SK-N-SH treated with all-trans-retinoic acid at 6 μM for 48 hours (cell line): ENCODE measurements at regions not wholly inside any gene's neighbourhood (a gene's known extent, or its start where the extent isn't known, plus 50 kb on each side); places are given as distances from the start of the nearest gene placed in this dataset.

ENCODE experiments used
- ATAC-seq: fragments of 200-7000 bp; cut with Tn5 transposase; 3 replicates; pipeline ENCODE4 v1.9.1; 2020; ENCODE audit warnings: mild to moderate bottlenecking, moderate library complexity
- ARNTL ChIP-seq: fragments of 450-650 bp; formaldehyde crosslinking; IDR thresholded peaks from 2 replicates; pipeline ENCODE4 v1.5.0; 2020; ENCODE audit warnings: low read depth, mild to moderate bottlenecking, moderate library complexity, borderline replicate concordance
- CSDC2 ChIP-seq: fragments of 250-450 bp; sonication (Bioruptor Pico); IDR thresholded peaks from 2 replicates; pipeline ENCODE4 v1.5.0; 2020; ENCODE audit warnings: mild to moderate bottlenecking, moderate library complexity
- ESRRG ChIP-seq: fragments of 250-450 bp; sonication (Bioruptor Pico); IDR thresholded peaks from 2 replicates; pipeline ENCODE4 v1.6.1; 2021; ENCODE audit warnings: mild to moderate bottlenecking
- GLIS3 ChIP-seq: fragments of 250-450 bp; sonication (Bioruptor Pico); IDR thresholded peaks from 2 replicates; pipeline ENCODE4 v1.5.0; 2020; ENCODE audit warnings: mild to moderate bottlenecking, moderate library complexity
- ISL1 ChIP-seq: fragments of 250-450 bp; sonication (Bioruptor Pico); IDR thresholded peaks from 2 replicates; pipeline ENCODE4 v2.1.2; 2022; ENCODE audit warnings: mild to moderate bottlenecking, moderate library complexity
- OSR1 ChIP-seq: fragments of 250-450 bp; sonication (Bioruptor Pico); IDR thresholded peaks from 2 replicates; pipeline ENCODE4 v1.8.0; 2022; ENCODE audit warnings: moderate library complexity, mild to moderate bottlenecking, inconsistent platforms
- PATZ1 ChIP-seq: fragments of 250-450 bp; sonication (Bioruptor Pico); IDR thresholded peaks from 2 replicates; pipeline ENCODE4 v1.8.0; 2020; ENCODE audit warnings: mild to moderate bottlenecking, moderate library complexity, borderline replicate concordance
- POU6F1 ChIP-seq: fragments of 250-450 bp; sonication (Bioruptor Pico); IDR thresholded peaks from 2 replicates; pipeline ENCODE4 v1.8.0; 2021; ENCODE audit warnings: low read depth, mild to moderate bottlenecking, moderate library complexity, borderline replicate concordance
- PPARA ChIP-seq: fragments of 250-450 bp; sonication (Bioruptor Pico); IDR thresholded peaks from 2 replicates; pipeline ENCODE4 v1.5.0; 2020; ENCODE audit warnings: mild to moderate bottlenecking, borderline replicate concordance
- RARB ChIP-seq: fragments of 250-450 bp; sonication (Bioruptor Pico); IDR thresholded peaks from 2 replicates; pipeline ENCODE4 v1.8.0; 2021; ENCODE audit warnings: mild to moderate bottlenecking, moderate library complexity
- SNAI2 ChIP-seq: fragments of 250-450 bp; sonication (Bioruptor Pico); IDR thresholded peaks from 2 replicates; pipeline ENCODE4 v1.5.0; 2020; ENCODE audit warnings: mild to moderate bottlenecking, moderate library complexity
- TCF4 ChIP-seq: fragments of 250-450 bp; sonication (Bioruptor Pico); IDR thresholded peaks from 2 replicates; pipeline ENCODE4 v1.8.0; 2021; ENCODE audit warnings: mild to moderate bottlenecking, moderate library complexity, borderline replicate concordance
- TOX ChIP-seq: fragments of 250-450 bp; sonication (Bioruptor Pico); IDR thresholded peaks from 2 replicates; pipeline ENCODE4 v1.8.0; 2021; ENCODE audit warnings: mild to moderate bottlenecking, moderate library complexity, borderline replicate concordance
- TSHZ2 ChIP-seq: fragments of 250-450 bp; sonication (Bioruptor Pico); IDR thresholded peaks from 2 replicates; pipeline ENCODE4 v1.5.0; 2020; ENCODE audit warnings: mild to moderate bottlenecking, moderate library complexity
- ZC3H10 ChIP-seq: fragments of 250-450 bp; sonication (Bioruptor Pico); IDR thresholded peaks from 2 replicates; pipeline ENCODE4 v1.5.1; 2021; ENCODE audit warnings: mild to moderate bottlenecking, moderate library complexity
- ZFP3 ChIP-seq: fragments of 250-450 bp; sonication (Bioruptor Pico); IDR thresholded peaks from 2 replicates; pipeline ENCODE4 v1.5.0; 2020; ENCODE audit warnings: mild to moderate bottlenecking, moderate library complexity
- ZFP30 ChIP-seq: fragments of 450-650 bp; formaldehyde crosslinking; IDR thresholded peaks from 2 replicates; pipeline ENCODE4 v1.5.0; 2022; ENCODE audit warnings: mild to moderate bottlenecking, moderate library complexity
- ZNF565 ChIP-seq: fragments of 450-650 bp; formaldehyde crosslinking; conservative IDR thresholded peaks from 2 replicates; pipeline ENCODE4 v1.5.0; 2020; ENCODE audit warnings: low read depth, mild to moderate bottlenecking, moderate library complexity
- ZNF70 ChIP-seq: fragments of 450-650 bp; formaldehyde crosslinking; IDR thresholded peaks from 2 replicates; pipeline ENCODE4 v1.5.0; 2020; ENCODE audit warnings: mild to moderate bottlenecking, moderate library complexity

GRCh38 chr7:51639661-51640334, 323.2 kb upstream of the COBL start:
- TF ChIP-seq ESRRG (CRISPR knock-in tag): no peak
- TF ChIP-seq ZC3H10 (CRISPR knock-in tag): no peak
- TF ChIP-seq CSDC2 (CRISPR knock-in tag): no peak
- no peak for TF ChIP-seq TSHZ2 (CRISPR knock-in tag)
- no peak for TF ChIP-seq ISL1 (CRISPR knock-in tag)
- no peak for TF ChIP-seq POU6F1 (CRISPR knock-in tag)
- no peak for TF ChIP-seq RARB (CRISPR knock-in tag)
- TF ChIP-seq TOX (CRISPR knock-in tag): no peak
- no peak for TF ChIP-seq OSR1 (CRISPR knock-in tag)
- TF ChIP-seq GLIS3 (CRISPR knock-in tag): no peak
- no peak for TF ChIP-seq ZFP30
- no peak for TF ChIP-seq PATZ1
- TF ChIP-seq PPARA (CRISPR knock-in tag): no peak
- TF ChIP-seq SNAI2 (CRISPR knock-in tag): no peak
- TF ChIP-seq ZNF565 (CRISPR knock-in tag): no peak
- TF ChIP-seq ARNTL: no peak
- TF ChIP-seq TCF4: no peak
- no peak for TF ChIP-seq ZNF70 (CRISPR knock-in tag)
- ATAC-seq: no peak

GRCh38 chr7:51636503-51636902, 319.9 kb upstream of the COBL start:
- no peak for ATAC-seq
- TF ChIP-seq PATZ1: no peak
- TF ChIP-seq ESRRG (CRISPR knock-in tag): no peak

GRCh38 chr7:51635775-51636174, 319.2 kb upstream of the COBL start:
- TF ChIP-seq TOX (CRISPR knock-in tag) (no peak), RARB (CRISPR knock-in tag) (no peak), PATZ1 (no peak), ZFP30 (no peak)
- ATAC-seq: no peak

GRCh38 chr7:51634538-51634937, 317.9 kb upstream of the COBL start:
- TF ChIP-seq TOX (CRISPR knock-in tag): no peak
- no peak for TF ChIP-seq PPARA (CRISPR knock-in tag)
- TF ChIP-seq ZFP3 (CRISPR knock-in tag): no peak
- no peak for TF ChIP-seq PATZ1
- TF ChIP-seq ISL1 (CRISPR knock-in tag): no peak
- TF ChIP-seq, all 23 proteins: peak for 0
- ATAC-seq: no peak
